Stomach (tissue), 8 donors: ENCODE measurements at regions not wholly inside any gene's neighbourhood (a gene's known extent, or its start where the extent isn't known, plus 50 kb on each side); places are given as distances from the start of the nearest gene placed in this dataset.

Source experiments
- DNase-seq, 2 donors: peaks; one replicate each; pipeline versions ENCODE4 v3.0.0 to v3.0.0-alpha.2; 2013 to 2019
- H3K27ac ChIP-seq, 5 donors: fragments of 200-600 bp in 4 of 5; sonication (generic) in 4 of 5; one replicate each; pipeline ENCODE4 v1.5.1; 2013 to 2019; ENCODE audit warnings: mild to moderate bottlenecking in 1 of 5, moderate library complexity in 1 of 5
- H3K27me3 ChIP-seq, 3 donors: fragments of 200-600 bp; sonication (generic); one replicate each; pipeline ENCODE4 v1.5.1; 2017 to 2019; ENCODE audit warnings: mixed run types in 1 of 3
- H3K36me3 ChIP-seq, 4 donors: fragments of 200-600 bp; sonication (generic); 1 replicate in 3 of 4; 2 replicates in 1 of 4; pipeline ENCODE4 v1.5.1; 2016 to 2019
- H3K4me1 ChIP-seq, 4 donors: fragments of 200-600 bp; sonication (generic); one replicate each; pipeline ENCODE4 v1.5.1; 2016 to 2019
- H3K4me3 ChIP-seq, 4 donors: fragments of 200-600 bp; sonication (generic) in 3 of 4; one replicate each; pipeline ENCODE4 v1.5.1; 2016 to 2019; ENCODE audit warnings: mild to moderate bottlenecking in 1 of 4
- H3K9me3 ChIP-seq, 4 donors: fragments of 200-600 bp; sonication (generic); one replicate each; pipeline ENCODE4 v1.5.1; 2016 to 2019
- CTCF ChIP-seq, 7 experiments: fragments of 450-650 bp in 4 of 7; fragments of 200-600 bp in 3 of 7; sonication (generic) in 3 of 7; IDR thresholded peaks; one replicate each; pipeline ENCODE4 v1.5.1; 2016 to 2019; ENCODE audit warnings: antibody characterized with exemption in 7 of 7, control low read depth in 2 of 7, mild to moderate bottlenecking in 1 of 7
- EP300 ChIP-seq: sonication (generic); formaldehyde crosslinking; IDR thresholded peaks from one replicate; pipeline ENCODE4 v1.6.1; 2017; ENCODE audit warnings: antibody characterized with exemption
- POLR2A ChIP-seq, 4 donors: fragments of 450-650 bp; IDR thresholded peaks; one replicate each; pipeline ENCODE4 v1.6.1; 2016; ENCODE audit warnings: antibody characterized with exemption in 4 of 4, control low read depth in 2 of 4, mild to moderate bottlenecking in 1 of 4, moderate library complexity in 1 of 4
- POLR2AphosphoS5 ChIP-seq, 3 donors: sonication (generic); formaldehyde crosslinking; IDR thresholded peaks; one replicate each; pipeline ENCODE4 v1.6.1; 2016; ENCODE audit warnings: antibody characterized with exemption in 3 of 3
- WGBS, 5 donors: extraction: QIAGEN DNeasy Blood & Tissue Kit in 3 of 5; methylation state at CpG; one replicate each; pipeline versions ENCODE4 v1.1.5 to v1.1.7; 2013 to 2018; 5-methylcytosine and 5-hydroxymethylcytosine counted together
- intact Hi-C: fragments of 100-400 bp; cut with DNase I; formaldehyde crosslinking; loops from one replicate; pipeline ENCODE4 v1.15.1; 2023; ENCODE audit warnings: low total_unique reads
- donor health status: healthy with polysubstance abuse.
- donor health status: Bipolar disorder and iron deficiency.
- donor health status: healthy.

- 69 to 82% (median 79%) methylated on average over 7 of the region's 7 CpGs for WGBS, 5 donors
- intact Hi-C loops = no loop called here
- H3K9me3 ChIP-seq = peaks cover 0 to 10% (median 4%) of the 10 kb centered on the region in 4 donors
These were observed 287.4 kb upstream of the ZP4 start for GRCh38 chr1:238177960-238178645.

GRCh38 chr1:238177351-238177750 lies 286.6 kb upstream of the ZP4 start:
- 71 to 92% (median 77%) methylated on average over 1 of the region's 1 CpG for WGBS, 5 donors
- no peaks in the 10 kb centered on the region for H3K4me1 ChIP-seq
- no peaks in the 10 kb centered on the region for H3K27me3 ChIP-seq
- peaks cover 0 to 10% (median 4%) of the 10 kb centered on the region in 4 donors for H3K9me3 ChIP-seq
- no peak overlapping the region for H3K27ac ChIP-seq
- TF ChIP-seq POLR2A (IDR thresholded peaks at IDR 0.05) (no peak), POLR2AphosphoS5 (IDR thresholded peaks at IDR 0.05) (no peak), EP300 (no peak), CTCF (IDR thresholded peaks at IDR 0.05) (no peak)
- no peak for DNase-seq
- H3K4me3 ChIP-seq = no peak overlapping the region
- H3K36me3 ChIP-seq = no peaks in the 10 kb centered on the region
- intact Hi-C loops = no loop called here

More at GRCh38 chr1:238177960-238178645, 287.4 kb upstream of the ZP4 start:
- no peak overlapping the region for H3K27ac ChIP-seq
- TF ChIP-seq EP300 = no peak
- TF ChIP-seq POLR2A (IDR thresholded peaks at IDR 0.05) = no peak
- no peak for TF ChIP-seq POLR2AphosphoS5 (IDR thresholded peaks at IDR 0.05)
- TF ChIP-seq CTCF (IDR thresholded peaks at IDR 0.05) = no peak
- no peaks in the 10 kb centered on the region for H3K27me3 ChIP-seq
- no peaks in the 10 kb centered on the region for H3K4me1 ChIP-seq
- DNase-seq = peak in 1 of 2 donors; percentile 5
- H3K36me3 ChIP-seq = no peaks in the 10 kb centered on the region
- no peak overlapping the region for H3K4me3 ChIP-seq

- Histone ChIP-seq H3K36me3 (no peaks in the 10 kb centered on the region), H3K27me3 (no peaks in the 10 kb centered on the region)
- 61 to 97% (median 94%) methylated on average over 2 of the region's 2 CpGs for WGBS, 5 donors
These were observed 285.7 kb upstream of the ZP4 start for GRCh38 chr1:238176441-238176840.

GRCh38 chr1:238171985-238172384 lies 281.3 kb upstream of the ZP4 start:
- intact Hi-C loops = no loop called here
- Histone ChIP-seq H3K4me1 (no peaks in the 10 kb centered on the region), H3K9me3 (peaks cover 0 to 3% (median 0%) of the 10 kb centered on the region in 4 donors), H3K27me3 (no peaks in the 10 kb centered on the region), H3K36me3 (no peaks in the 10 kb centered on the region), H3K27ac (no peak overlapping the region), H3K4me3 (no peak overlapping the region)
- WGBS, 5 donors = 58 to 73% (median 68%) methylated on average over 2 of the region's 2 CpGs
- DNase-seq = no peak
- TF ChIP-seq EP300 (no peak), POLR2A (IDR thresholded peaks at IDR 0.05) (no peak), POLR2AphosphoS5 (IDR thresholded peaks at IDR 0.05) (no peak), CTCF (IDR thresholded peaks at IDR 0.05) (no peak)

More at GRCh38 chr1:238176441-238176840, 285.7 kb upstream of the ZP4 start:
- Histone ChIP-seq H3K9me3 (peaks cover 0 to 7% (median 1%) of the 10 kb centered on the region in 4 donors), H3K4me1 (no peaks in the 10 kb centered on the region), H3K4me3 (no peak overlapping the region), H3K27ac (no peak overlapping the region)
- no peak for DNase-seq
- no peak for TF ChIP-seq POLR2A (IDR thresholded peaks at IDR 0.05)
- no peak for TF ChIP-seq EP300
- no peak for TF ChIP-seq POLR2AphosphoS5 (IDR thresholded peaks at IDR 0.05)
- TF ChIP-seq CTCF (IDR thresholded peaks at IDR 0.05) = no peak
- intact Hi-C loops = no loop called here
